LNCaP clone FGC (cell line): ENCODE measurements at regions not wholly inside any gene's neighbourhood (a gene's known extent, or its start where the extent isn't known, plus 50 kb on each side); places are given as distances from the start of the nearest gene placed in this dataset.

ENCODE experiments used
- DNase-seq: peaks from one replicate; pipeline ENCODE4 v3.0.0-alpha.2; 2011; ENCODE audit warnings: low read depth
- H3K4me3 ChIP-seq: 2 replicates; pipeline ENCODE4 v1.5.1; 2011; ENCODE audit warnings: mild to moderate bottlenecking, low read depth, low read length, control low read depth
- TF ChIP-seq, protein P1 (sequence below): IDR thresholded peaks from 2 replicates; pipeline ENCODE4 v1.5.1; 2012; ENCODE audit warnings: mild to moderate bottlenecking; ENCODE audit not compliant: control insufficient read depth, insufficient read depth; ENCODE audit errors: extremely low read depth

DNA sequence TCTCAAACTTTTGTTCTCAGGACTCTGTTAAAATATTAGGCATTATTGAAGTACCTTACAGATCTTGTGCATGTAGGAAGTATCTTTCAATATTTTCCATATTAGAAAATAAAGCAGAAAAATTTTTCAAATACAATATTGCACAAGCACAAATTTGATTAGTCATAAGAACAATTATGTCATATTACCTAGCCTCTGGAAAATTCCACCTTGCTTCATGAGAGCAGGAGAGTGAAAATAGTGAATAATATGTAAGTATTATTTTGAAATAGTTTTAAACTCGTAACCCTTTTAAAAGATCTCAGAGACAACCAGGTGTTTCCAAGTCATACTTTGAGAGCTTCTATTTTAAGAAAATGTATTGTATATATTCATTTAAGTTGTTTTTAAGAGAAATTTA lies 1672.9 kb upstream of the ACO1 start:
- DNase-seq, result no peak
- H3K4me3 ChIP-seq, result no peak overlapping the region
- TF ChIP-seq, protein P1, sequence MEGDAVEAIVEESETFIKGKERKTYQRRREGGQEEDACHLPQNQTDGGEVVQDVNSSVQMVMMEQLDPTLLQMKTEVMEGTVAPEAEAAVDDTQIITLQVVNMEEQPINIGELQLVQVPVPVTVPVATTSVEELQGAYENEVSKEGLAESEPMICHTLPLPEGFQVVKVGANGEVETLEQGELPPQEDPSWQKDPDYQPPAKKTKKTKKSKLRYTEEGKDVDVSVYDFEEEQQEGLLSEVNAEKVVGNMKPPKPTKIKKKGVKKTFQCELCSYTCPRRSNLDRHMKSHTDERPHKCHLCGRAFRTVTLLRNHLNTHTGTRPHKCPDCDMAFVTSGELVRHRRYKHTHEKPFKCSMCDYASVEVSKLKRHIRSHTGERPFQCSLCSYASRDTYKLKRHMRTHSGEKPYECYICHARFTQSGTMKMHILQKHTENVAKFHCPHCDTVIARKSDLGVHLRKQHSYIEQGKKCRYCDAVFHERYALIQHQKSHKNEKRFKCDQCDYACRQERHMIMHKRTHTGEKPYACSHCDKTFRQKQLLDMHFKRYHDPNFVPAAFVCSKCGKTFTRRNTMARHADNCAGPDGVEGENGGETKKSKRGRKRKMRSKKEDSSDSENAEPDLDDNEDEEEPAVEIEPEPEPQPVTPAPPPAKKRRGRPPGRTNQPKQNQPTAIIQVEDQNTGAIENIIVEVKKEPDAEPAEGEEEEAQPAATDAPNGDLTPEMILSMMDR, result no peak

GRCh38 chr9:30713243-30713642 lies 1671.2 kb upstream of the ACO1 start:
- no peak overlapping the region for H3K4me3 ChIP-seq
- no peak for DNase-seq
- TF ChIP-seq, protein P1, result no peak

GRCh38 chr9:30714389-30714788 lies 1670.1 kb upstream of the ACO1 start:
- no peak overlapping the region for H3K4me3 ChIP-seq
- TF ChIP-seq, protein P1, result no peak
- no peak for DNase-seq

DNA sequence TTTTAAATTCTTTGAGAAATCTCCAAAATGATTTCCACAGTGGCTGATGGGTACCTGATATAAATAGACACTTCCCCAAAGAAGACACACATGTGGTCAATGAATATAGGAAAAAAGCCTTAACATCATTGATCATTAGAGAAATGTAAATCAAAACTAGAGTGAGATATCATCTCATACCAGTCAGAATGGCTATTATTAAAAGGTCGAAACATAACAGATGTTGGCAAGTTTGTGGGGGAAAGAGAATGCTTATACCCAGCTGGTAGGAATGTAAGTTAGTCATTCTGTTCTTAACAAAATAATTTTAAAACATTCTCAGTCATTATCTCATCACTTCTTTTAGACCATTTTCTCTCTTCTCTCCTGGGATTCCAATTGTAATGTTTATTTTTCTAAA lies 1666.0 kb upstream of the ACO1 start:
- H3K4me3 ChIP-seq, result no peak overlapping the region
- DNase-seq, result no peak
- TF ChIP-seq, protein P1, result no peak

DNA sequence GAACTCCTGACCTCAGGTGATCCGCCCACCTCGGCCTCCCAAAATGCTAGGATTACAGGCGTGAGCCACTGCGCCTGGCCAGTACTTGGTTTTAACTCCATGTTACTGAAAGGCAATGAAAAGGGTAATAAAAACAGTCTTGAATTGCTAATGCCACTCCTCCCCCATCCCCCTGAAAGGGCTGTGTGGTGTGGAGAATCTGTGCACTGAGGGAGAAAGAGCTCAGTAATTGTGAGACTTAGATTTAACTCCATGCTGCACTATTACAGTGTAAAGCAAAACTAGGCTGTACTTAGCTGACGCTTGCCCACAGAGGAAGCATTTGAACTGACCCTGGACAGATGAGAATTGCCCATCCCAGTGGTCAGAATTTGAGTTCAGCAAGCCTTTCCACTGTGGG lies 1662.4 kb upstream of the ACO1 start:
- no peak overlapping the region for H3K4me3 ChIP-seq
- TF ChIP-seq, protein P1, result no peak
- no peak for DNase-seq

DNA sequence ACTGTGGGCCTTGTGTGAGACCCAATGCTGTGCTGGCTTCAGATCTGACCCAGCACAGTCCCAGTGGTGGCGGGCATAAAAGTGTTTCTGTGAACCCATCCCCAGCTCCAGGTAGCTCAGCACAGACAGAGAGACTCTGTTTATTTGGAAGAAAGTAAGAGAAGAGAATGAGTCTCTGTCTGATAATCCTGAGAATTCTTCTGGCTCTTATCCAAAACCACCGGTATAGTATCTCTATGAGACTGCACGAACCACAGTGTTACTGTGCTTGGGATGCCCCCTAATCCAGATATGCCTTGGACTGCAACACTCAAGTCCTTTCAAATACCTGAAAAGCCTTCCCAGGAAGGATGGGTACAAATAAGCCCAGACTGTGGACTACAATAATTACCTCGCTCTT lies 1660.8 kb upstream of the ACO1 start:
- TF ChIP-seq, protein P1, result no peak
- no peak for DNase-seq

DNA sequence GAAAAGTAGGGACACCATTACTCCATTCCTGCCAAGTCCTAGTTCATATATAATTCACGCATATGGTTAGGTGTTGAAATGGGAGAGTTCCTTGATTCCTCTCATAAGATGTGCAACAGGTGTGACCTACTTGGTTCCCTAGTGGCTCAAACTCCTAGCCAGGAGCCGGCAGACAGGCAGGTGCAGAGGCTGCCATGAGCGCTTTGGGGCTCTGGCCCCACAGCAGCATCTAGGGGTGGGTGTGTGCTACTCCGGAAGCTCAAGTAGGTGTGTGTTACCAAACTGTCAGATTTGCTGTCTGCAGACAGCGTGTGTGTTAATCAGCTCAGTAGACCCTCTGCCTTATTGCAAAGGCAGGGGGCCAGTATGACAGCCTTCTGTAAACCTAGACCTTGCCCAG lies 1652.4 kb upstream of the ACO1 start:
- DNase-seq, result no peak
- TF ChIP-seq, protein P1, result no peak
- H3K4me3 ChIP-seq, result no peak overlapping the region

More for the DNA sequence above, 1660.8 kb upstream of the ACO1 start:
- no peak overlapping the region for H3K4me3 ChIP-seq
